ENCODE measurements at regions not wholly inside any gene's neighbourhood (a gene's known extent, or its start where the extent isn't known, plus 50 kb on each side); places are given as distances from the start of the nearest gene placed in this dataset.

- DNase-seq = no peak
Measured at GRCh38 chr2:220309215-220309614, 681.8 kb downstream of the SLC4A3 start.

- no peak for DNase-seq
Measured at GRCh38 chr2:220310451-220310861, 683.0 kb downstream of the SLC4A3 start.

GRCh38 chr2:220315098-220315823 is 687.8 kb downstream of the SLC4A3 start:
- DNase-seq = no peak

GRCh38 chr2:220318037-220318436 is 690.6 kb downstream of the SLC4A3 start:
- DNase-seq = no peak

GRCh38 chr2:220318508-220318907 is 691.1 kb downstream of the SLC4A3 start:
- no peak for DNase-seq

GRCh38 chr2:220320326-220320725 is 692.9 kb downstream of the SLC4A3 start:
- no peak for DNase-seq

GRCh38 chr2:220332886-220333285 is 705.5 kb downstream of the SLC4A3 start:
- no peak for DNase-seq

GRCh38 chr2:220334210-220334609 is 706.8 kb downstream of the SLC4A3 start:
- no peak for DNase-seq

GRCh38 chr2:220334871-220335590 is 707.6 kb downstream of the SLC4A3 start:
- no peak for DNase-seq

- no peak for DNase-seq
Measured at GRCh38 chr2:220335591-220335915, 708.1 kb downstream of the SLC4A3 start.

- no peak for DNase-seq
Measured at GRCh38 chr2:220336771-220337170, 709.3 kb downstream of the SLC4A3 start.

GRCh38 chr2:220337611-220338440 is 710.4 kb downstream of the SLC4A3 start:
- no peak for DNase-seq

GRCh38 chr2:220341014-220341413 is 713.6 kb downstream of the SLC4A3 start:
- DNase-seq = no peak

GRCh38 chr2:220346919-220347318 is 719.5 kb downstream of the SLC4A3 start:
- no peak for DNase-seq

GRCh38 chr2:220347626-220348025 is 720.2 kb downstream of the SLC4A3 start:
- DNase-seq = no peak

GRCh38 chr2:220348206-220348605 is 720.8 kb downstream of the SLC4A3 start:
- no peak for DNase-seq

- DNase-seq = no peak
Measured at GRCh38 chr2:220353897-220354296, 726.5 kb downstream of the SLC4A3 start.

GRCh38 chr2:220356076-220356475 is 728.6 kb downstream of the SLC4A3 start:
- no peak for DNase-seq

- no peak for DNase-seq
Measured at GRCh38 chr2:220365023-220365422, 737.6 kb downstream of the SLC4A3 start.

GRCh38 chr2:220366765-220367164 is 739.3 kb downstream of the SLC4A3 start:
- DNase-seq = no peak

- DNase-seq = no peak
Measured at GRCh38 chr2:220370764-220371163, 743.3 kb downstream of the SLC4A3 start.

- no peak for DNase-seq
Measured at GRCh38 chr2:220371211-220371610, 743.8 kb downstream of the SLC4A3 start.

GRCh38 chr2:220373878-220374277 is 746.4 kb downstream of the SLC4A3 start:
- no peak for DNase-seq

GRCh38 chr2:220374282-220374681 is 746.9 kb downstream of the SLC4A3 start:
- no peak for DNase-seq

Measured in activated naive CD4-positive, alpha-beta T cell treated with Interleukin-2 at 50 U/mL for 16 hours (primary cell).